CD4-positive, alpha-beta memory T cell (primary cell): ENCODE measurements at regions not wholly inside any gene's neighbourhood (a gene's known extent, or its start where the extent isn't known, plus 50 kb on each side); places are given as distances from the start of the nearest gene placed in this dataset.

ENCODE experiments used
- CTCF ChIA-PET: fragments of 350-600 bp; sonication (Branson Sonifier 250); formaldehyde crosslinking; loops from one replicate; lab custom pipeline; 2021; ENCODE audit warnings: inconsistent platforms; ENCODE audit not compliant: partially characterized antibody; lab: Charles Lee
- POLR2A ChIA-PET: fragments of 350-600 bp; sonication (Branson Sonifier 250); formaldehyde crosslinking; loops from one replicate; lab custom pipeline; 2021; ENCODE audit not compliant: partially characterized antibody; lab: Charles Lee
- DNase-seq, 5 donors: peaks; one replicate each; pipeline versions ENCODE4 v3.0.0 to v3.0.0-alpha.2; 2020 to 2022; ENCODE audit warnings: mixed read lengths in 1 of 5
- H3K27ac ChIP-seq: one replicate; pipeline ENCODE4 v1.7.0; 2013; ENCODE audit warnings: low read depth, low read length
- H3K27me3 ChIP-seq: 2 replicates; pipeline ENCODE4 v1.7.0; 2013; ENCODE audit warnings: mild to moderate bottlenecking, low read length, moderate library complexity; ENCODE audit not compliant: insufficient read depth
- H3K36me3 ChIP-seq: 2 replicates; pipeline ENCODE4 v1.7.0; 2013; ENCODE audit warnings: mild to moderate bottlenecking, low read length, moderate library complexity; ENCODE audit not compliant: insufficient read depth
- H3K4me1 ChIP-seq: 2 replicates; pipeline ENCODE4 v1.7.0; 2013; ENCODE audit warnings: mild to moderate bottlenecking, low read length, moderate library complexity; ENCODE audit not compliant: insufficient read depth
- H3K4me3 ChIP-seq, 2 donors: one replicate each; pipeline ENCODE4 v1.7.0; 2013; ENCODE audit warnings: low read length in 2 of 2, mild to moderate bottlenecking in 1 of 2
- H3K9me3 ChIP-seq, 2 donors: one replicate each; pipeline ENCODE4 v1.7.0; 2013; ENCODE audit warnings: low read length in 2 of 2, control low read depth in 1 of 2; ENCODE audit not compliant: control insufficient read depth in 1 of 2
- H3K27ac Mint-ChIP-seq, 7 donors: one replicate each; pipeline ENCODE4 v1.8.0; 2020 to 2021; ENCODE audit warnings: mixed read lengths in 7 of 7, mild to moderate bottlenecking in 6 of 7, inconsistent platforms in 3 of 7, moderate library complexity in 3 of 7
- H3K27me3 Mint-ChIP-seq, 2 donors: one replicate each; pipeline ENCODE4 v1.8.0; 2020 to 2021; ENCODE audit warnings: mixed read lengths in 2 of 2
- H3K36me3 Mint-ChIP-seq, 2 donors: one replicate each; pipeline ENCODE4 v1.8.0; 2020 to 2021; ENCODE audit warnings: mixed read lengths in 2 of 2, inconsistent platforms in 1 of 2, mild to moderate bottlenecking in 1 of 2
- H3K4me1 Mint-ChIP-seq, 4 donors: one replicate each; pipeline ENCODE4 v1.8.0; 2020 to 2021; ENCODE audit warnings: mixed read lengths in 4 of 4, mild to moderate bottlenecking in 1 of 4
- H3K4me3 Mint-ChIP-seq, 8 donors: one replicate each; pipeline ENCODE4 v1.8.0; 2020 to 2021; ENCODE audit warnings: mixed read lengths in 8 of 8, mild to moderate bottlenecking in 7 of 8, moderate library complexity in 6 of 8, inconsistent platforms in 3 of 8
- H3K9me3 Mint-ChIP-seq, 8 donors: one replicate each; pipeline ENCODE4 v1.8.0; 2020 to 2021; ENCODE audit warnings: mixed read lengths in 8 of 8, mild to moderate bottlenecking in 5 of 8, inconsistent platforms in 3 of 8, moderate library complexity in 1 of 8
- intact Hi-C: fragments of 100-400 bp; cut with micrococcal nuclease; formaldehyde crosslinking; loops from one replicate; pipeline ENCODE4 v1.15.1; 2023

GRCh38 chr6:112713402-112713801 is 366.3 kb downstream of the RFPL4B start:
- CTCF ChIA-PET = no interaction called here
- intact Hi-C loops = no loop called here

GRCh38 chr6:112717401-112717800 is 370.3 kb downstream of the RFPL4B start:
- Histone ChIP-seq H3K36me3 (no peaks in the 10 kb centered on the region), H3K27ac (no peak overlapping the region), H3K4me3 (no peak overlapping the region), H3K27me3 (no peaks in the 10 kb centered on the region), H3K4me1 (no peaks in the 10 kb centered on the region), H3K9me3 (peaks cover 0 to 1% of the 10 kb centered on the region in 2 donors)
- H3K4me1 Mint-ChIP-seq = no peaks in the 10 kb centered on the region
- H3K36me3 Mint-ChIP-seq = no peaks in the 10 kb centered on the region
- H3K9me3 Mint-ChIP-seq = peaks cover 0 to 3% (median 0%) of the 10 kb centered on the region in 8 donors
- no peak overlapping the region for H3K4me3 Mint-ChIP-seq
- no peak for DNase-seq
- ChIA-PET CTCF (no interaction called here), POLR2A (no interaction called here)
- no peaks in the 10 kb centered on the region for H3K27me3 Mint-ChIP-seq
- intact Hi-C loops = no loop called here
- H3K27ac Mint-ChIP-seq = no peak overlapping the region

More at GRCh38 chr6:112713402-112713801, 366.3 kb downstream of the RFPL4B start:
- H3K36me3 ChIP-seq = no peaks in the 10 kb centered on the region
- Mint-ChIP-seq H3K27me3 (no peaks in the 10 kb centered on the region), H3K9me3 (peaks cover 0 to 7% (median 0%) of the 10 kb centered on the region in 8 donors), H3K27ac (no peak overlapping the region), H3K36me3 (no peaks in the 10 kb centered on the region), H3K4me3 (no peak overlapping the region), H3K4me1 (no peaks in the 10 kb centered on the region)
- POLR2A ChIA-PET = no interaction called here
- no peak overlapping the region for H3K27ac ChIP-seq
- no peaks in the 10 kb centered on the region for H3K4me1 ChIP-seq
- H3K9me3 ChIP-seq = no peaks in the 10 kb centered on the region
- H3K27me3 ChIP-seq = no peaks in the 10 kb centered on the region
- no peak overlapping the region for H3K4me3 ChIP-seq
- no peak for DNase-seq

GRCh38 chr6:112717856-112718255 is 370.7 kb downstream of the RFPL4B start:
- Histone ChIP-seq H3K9me3 (peaks cover 0 to 3% of the 10 kb centered on the region in 2 donors), H3K27ac (no peak overlapping the region), H3K27me3 (no peaks in the 10 kb centered on the region), H3K4me1 (no peaks in the 10 kb centered on the region), H3K36me3 (no peaks in the 10 kb centered on the region), H3K4me3 (no peak overlapping the region)
- Mint-ChIP-seq H3K27ac (no peak overlapping the region), H3K27me3 (no peaks in the 10 kb centered on the region), H3K4me3 (no peak overlapping the region), H3K4me1 (no peaks in the 10 kb centered on the region), H3K36me3 (no peaks in the 10 kb centered on the region), H3K9me3 (peaks cover 0 to 3% (median 0%) of the 10 kb centered on the region in 8 donors)
- no peak for DNase-seq
- ChIA-PET POLR2A (no interaction called here), CTCF (no interaction called here)
- intact Hi-C loops = no loop called here

GRCh38 chr6:112725541-112726085 is 378.5 kb downstream of the RFPL4B start:
- Mint-ChIP-seq H3K4me1 (no peaks in the 10 kb centered on the region), H3K4me3 (no peak overlapping the region), H3K36me3 (no peaks in the 10 kb centered on the region), H3K27ac (no peak overlapping the region), H3K9me3 (peaks cover 0 to 6% (median 2%) of the 10 kb centered on the region in 8 donors), H3K27me3 (no peaks in the 10 kb centered on the region)
- Histone ChIP-seq H3K27me3 (no peaks in the 10 kb centered on the region), H3K27ac (no peak overlapping the region), H3K36me3 (no peaks in the 10 kb centered on the region), H3K9me3 (peaks cover 0 to 3% of the 10 kb centered on the region in 2 donors), H3K4me1 (no peaks in the 10 kb centered on the region), H3K4me3 (no peak overlapping the region)
- ChIA-PET POLR2A (no interaction called here), CTCF (no interaction called here)
- DNase-seq = no peak
- intact Hi-C loops = no loop called here

GRCh38 chr6:112735129-112735528 is 388.0 kb downstream of the RFPL4B start:
- peaks cover 0 to 8% (median 3%) of the 10 kb centered on the region in 8 donors for H3K9me3 Mint-ChIP-seq
- no peak for DNase-seq
- Histone ChIP-seq H3K36me3 (no peaks in the 10 kb centered on the region), H3K9me3 (no peaks in the 10 kb centered on the region), H3K27me3 (no peaks in the 10 kb centered on the region), H3K4me3 (no peak overlapping the region), H3K4me1 (no peaks in the 10 kb centered on the region), H3K27ac (no peak overlapping the region)
- H3K4me1 Mint-ChIP-seq = no peaks in the 10 kb centered on the region
- intact Hi-C loops = no loop called here
- no peaks in the 10 kb centered on the region for H3K36me3 Mint-ChIP-seq
- ChIA-PET POLR2A (no interaction called here), CTCF (no interaction called here)
- no peak overlapping the region for H3K27ac Mint-ChIP-seq
- no peak overlapping the region for H3K4me3 Mint-ChIP-seq
- H3K27me3 Mint-ChIP-seq = no peaks in the 10 kb centered on the region

GRCh38 chr6:112739766-112740165 is 392.6 kb downstream of the RFPL4B start:
- no peak overlapping the region for H3K4me3 ChIP-seq
- ChIA-PET CTCF (no interaction called here), POLR2A (no interaction called here)
- H3K27ac Mint-ChIP-seq = no peak overlapping the region
- intact Hi-C loops = no loop called here
- no peak overlapping the region for H3K27ac ChIP-seq
- H3K4me3 Mint-ChIP-seq = no peak overlapping the region
- H3K27me3 ChIP-seq = no peaks in the 10 kb centered on the region
- H3K9me3 ChIP-seq = no peaks in the 10 kb centered on the region
- peaks cover 0 to 2% (median 0%) of the 10 kb centered on the region in 8 donors for H3K9me3 Mint-ChIP-seq
- H3K36me3 ChIP-seq = no peaks in the 10 kb centered on the region
- H3K36me3 Mint-ChIP-seq = no peaks in the 10 kb centered on the region
- no peaks in the 10 kb centered on the region for H3K4me1 ChIP-seq
- H3K27me3 Mint-ChIP-seq = no peaks in the 10 kb centered on the region
- DNase-seq = no peak
- H3K4me1 Mint-ChIP-seq = no peaks in the 10 kb centered on the region

- H3K9me3 Mint-ChIP-seq = peaks cover 0 to 2% (median 0%) of the 10 kb centered on the region in 8 donors
- CTCF ChIA-PET = no interaction called here
- DNase-seq = no peak
- POLR2A ChIA-PET = no interaction called here
- no peak overlapping the region for H3K4me3 Mint-ChIP-seq
- H3K27me3 Mint-ChIP-seq = no peaks in the 10 kb centered on the region
- Histone ChIP-seq H3K27me3 (no peaks in the 10 kb centered on the region), H3K4me3 (no peak overlapping the region), H3K9me3 (no peaks in the 10 kb centered on the region), H3K27ac (no peak overlapping the region), H3K36me3 (no peaks in the 10 kb centered on the region), H3K4me1 (no peaks in the 10 kb centered on the region)
- intact Hi-C loops = no loop called here
- no peaks in the 10 kb centered on the region for H3K36me3 Mint-ChIP-seq
- no peak overlapping the region for H3K27ac Mint-ChIP-seq
- H3K4me1 Mint-ChIP-seq = no peaks in the 10 kb centered on the region
These were observed 396.2 kb downstream of the RFPL4B start for GRCh38 chr6:112743323-112743722.

GRCh38 chr6:112744827-112745226 is 397.7 kb downstream of the RFPL4B start:
- H3K4me1 Mint-ChIP-seq = no peaks in the 10 kb centered on the region
- H3K36me3 Mint-ChIP-seq = no peaks in the 10 kb centered on the region
- intact Hi-C loops = no loop called here
- H3K27ac Mint-ChIP-seq = no peak overlapping the region
- Histone ChIP-seq H3K36me3 (no peaks in the 10 kb centered on the region), H3K4me3 (no peak overlapping the region), H3K9me3 (no peaks in the 10 kb centered on the region), H3K27ac (no peak overlapping the region), H3K4me1 (no peaks in the 10 kb centered on the region), H3K27me3 (no peaks in the 10 kb centered on the region)
- ChIA-PET POLR2A (no interaction called here), CTCF (no interaction called here)
- peaks cover 0 to 2% (median 0%) of the 10 kb centered on the region in 8 donors for H3K9me3 Mint-ChIP-seq
- H3K27me3 Mint-ChIP-seq = no peaks in the 10 kb centered on the region
- no peak overlapping the region for H3K4me3 Mint-ChIP-seq
- DNase-seq = no peak
